Right lobe of liver (tissue), 6 donors: ENCODE measurements at regions not wholly inside any gene's neighbourhood (a gene's known extent, or its start where the extent isn't known, plus 50 kb on each side); places are given as distances from the start of the nearest gene placed in this dataset.
"Not testable (repeated sequence)": the region's sequence is repeated elsewhere in the genome, so short reads cannot be mapped to it uniquely, and the experiment has no call there.

Experiments used
- ATAC-seq, 4 donors: fragments of 200-7000 bp; cut with Tn5 transposase; one replicate each; pipeline ENCODE4 v1.9.1; 2020; ENCODE audit warnings: mild to moderate bottlenecking in 4 of 4, moderate library complexity in 4 of 4
- DNase-seq, 3 donors: peaks; one replicate each; pipeline ENCODE4 v3.0.0-alpha.2; 2020
- H3K27ac ChIP-seq, 3 donors: fragments of 200-600 bp; one replicate each; pipeline ENCODE4 v1.8.0; 2022
- H3K27me3 ChIP-seq, 2 donors: fragments of 200-600 bp; one replicate each; pipeline ENCODE4 v1.8.0; 2022
- H3K36me3 ChIP-seq, 4 donors: fragments of 200-600 bp; sonication (generic) in 1 of 4; one replicate each; pipeline versions ENCODE4 v1.5.1 to v1.8.0; 2017 to 2022; ENCODE audit warnings: control low read depth in 1 of 4
- H3K4me1 ChIP-seq, 4 donors: fragments of 200-600 bp; sonication (generic) in 1 of 4; one replicate each; pipeline versions ENCODE4 v1.5.1 to v1.8.0; 2017 to 2022; ENCODE audit warnings: control low read depth in 1 of 4
- H3K4me3 ChIP-seq, 3 donors: fragments of 200-600 bp; one replicate each; pipeline ENCODE4 v1.8.0; 2022
- H3K9me3 ChIP-seq, 4 donors: fragments of 200-600 bp; sonication (generic) in 1 of 4; one replicate each; pipeline versions ENCODE4 v1.5.1 to v1.8.0; 2017 to 2022; ENCODE audit warnings: control low read depth in 1 of 4
- POLR2A ChIP-seq: fragments of 450-650 bp; IDR thresholded peaks from one replicate; pipeline ENCODE4 v1.6.1; 2017; ENCODE audit warnings: antibody characterized with exemption, mild to moderate bottlenecking
- WGBS: methylation state at CpG from one replicate; pipeline ENCODE4 v1.1.6; 2018; ENCODE audit warnings: low coverage, low lambda C conversion rate; ENCODE audit not compliant: insufficient coverage; ENCODE audit errors: missing lambda C conversion rate; 5-methylcytosine and 5-hydroxymethylcytosine counted together
- intact Hi-C, 2 donors: fragments of 100-400 bp; cut with DNase I; formaldehyde crosslinking; loops; one replicate each; pipeline versions ENCODE4 v1.11.2 to v1.14.1; 2022
- TF ChIP-seq, protein P1 (sequence below), 4 donors: fragments of 200-600 bp in 3 of 4; fragments of 450-650 bp in 1 of 4; IDR thresholded peaks; one replicate each; pipeline versions ENCODE4 v1.5.1 to v1.8.0; 2016 to 2022; ENCODE audit warnings: antibody characterized with exemption in 4 of 4, mild to moderate bottlenecking in 2 of 4
- donor health status: DM: no; HTN: yes; CAD: no.
- donor health status: DM: no; HTN: no; CAD: no.
- donor health status: DM: no; HTN: no; CAD: no.
- donor health status: DM: no; HTN: yes; CAD: no.
- donor health status: DM: no; HTN: yes; CAD: no.

DNA sequence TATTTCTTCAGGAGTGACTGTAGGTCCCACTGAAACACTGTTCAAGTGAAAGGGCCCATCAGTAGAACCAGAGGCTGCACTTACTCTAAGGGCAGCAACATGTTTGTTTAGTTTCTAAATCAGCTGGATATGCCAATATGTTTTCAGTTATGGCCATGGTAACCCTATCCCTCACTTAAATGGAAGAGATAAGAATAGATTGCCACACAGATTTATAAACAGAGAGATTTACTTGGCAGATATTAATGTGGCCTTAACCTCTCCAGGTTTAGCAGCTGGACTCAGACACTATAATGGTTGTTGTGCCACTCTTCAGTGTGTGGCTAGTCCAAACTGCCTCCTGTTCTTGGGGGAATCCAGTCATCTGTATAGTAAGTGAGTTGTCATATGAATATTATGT, 354.1 kb downstream of the TEX13C start:
- H3K4me1 ChIP-seq = no peaks in the 10 kb centered on the region
- H3K9me3 ChIP-seq = no peaks in the 10 kb centered on the region
- intact Hi-C loops = no loop called here
- no peak overlapping the region for H3K4me3 ChIP-seq
- DNase-seq (no peak), ATAC-seq (peak; percentile 85 to 99 (median 94))
- no peak overlapping the region for H3K27ac ChIP-seq
- no peaks in the 10 kb centered on the region for H3K36me3 ChIP-seq
- H3K27me3 ChIP-seq = no peaks in the 10 kb centered on the region
- no peak for TF ChIP-seq POLR2A
- TF ChIP-seq, protein P1, sequence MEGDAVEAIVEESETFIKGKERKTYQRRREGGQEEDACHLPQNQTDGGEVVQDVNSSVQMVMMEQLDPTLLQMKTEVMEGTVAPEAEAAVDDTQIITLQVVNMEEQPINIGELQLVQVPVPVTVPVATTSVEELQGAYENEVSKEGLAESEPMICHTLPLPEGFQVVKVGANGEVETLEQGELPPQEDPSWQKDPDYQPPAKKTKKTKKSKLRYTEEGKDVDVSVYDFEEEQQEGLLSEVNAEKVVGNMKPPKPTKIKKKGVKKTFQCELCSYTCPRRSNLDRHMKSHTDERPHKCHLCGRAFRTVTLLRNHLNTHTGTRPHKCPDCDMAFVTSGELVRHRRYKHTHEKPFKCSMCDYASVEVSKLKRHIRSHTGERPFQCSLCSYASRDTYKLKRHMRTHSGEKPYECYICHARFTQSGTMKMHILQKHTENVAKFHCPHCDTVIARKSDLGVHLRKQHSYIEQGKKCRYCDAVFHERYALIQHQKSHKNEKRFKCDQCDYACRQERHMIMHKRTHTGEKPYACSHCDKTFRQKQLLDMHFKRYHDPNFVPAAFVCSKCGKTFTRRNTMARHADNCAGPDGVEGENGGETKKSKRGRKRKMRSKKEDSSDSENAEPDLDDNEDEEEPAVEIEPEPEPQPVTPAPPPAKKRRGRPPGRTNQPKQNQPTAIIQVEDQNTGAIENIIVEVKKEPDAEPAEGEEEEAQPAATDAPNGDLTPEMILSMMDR (IDR thresholded peaks at IDR 0.05) = no peak

DNA sequence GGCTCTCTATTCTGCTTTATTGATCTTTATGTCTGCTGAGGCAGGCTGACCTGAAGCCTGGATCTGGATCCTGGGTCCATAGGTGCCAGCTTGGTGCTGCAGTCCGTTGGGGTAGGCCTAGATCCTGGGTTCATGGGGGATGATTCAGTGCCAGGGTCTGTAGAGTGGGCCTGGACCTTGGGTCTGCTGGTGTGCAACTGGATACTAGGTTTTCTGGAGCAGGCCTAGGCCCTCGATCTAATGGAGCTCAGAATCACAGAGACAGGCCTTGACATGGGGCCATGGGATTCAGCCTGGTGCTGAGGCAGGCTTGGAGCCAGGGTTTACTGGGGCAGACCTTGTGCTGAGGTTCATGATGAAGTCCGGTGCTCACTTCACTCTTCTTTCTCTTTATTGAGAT, 358.6 kb downstream of the TEX13C start:
- H3K4me1 ChIP-seq = no peaks in the 10 kb centered on the region
- DNase-seq (no peak), ATAC-seq (no peak)
- H3K9me3 ChIP-seq = no peaks in the 10 kb centered on the region
- no peaks in the 10 kb centered on the region for H3K36me3 ChIP-seq
- H3K4me3 ChIP-seq = no peak overlapping the region
- H3K27ac ChIP-seq = no peak overlapping the region
- WGBS = 44% methylated on average over 2 of the region's 3 CpGs
- no peaks in the 10 kb centered on the region for H3K27me3 ChIP-seq
- no peak for TF ChIP-seq POLR2A
- TF ChIP-seq, protein P1 (IDR thresholded peaks at IDR 0.05) = no peak
- intact Hi-C loops = no loop called here

DNA sequence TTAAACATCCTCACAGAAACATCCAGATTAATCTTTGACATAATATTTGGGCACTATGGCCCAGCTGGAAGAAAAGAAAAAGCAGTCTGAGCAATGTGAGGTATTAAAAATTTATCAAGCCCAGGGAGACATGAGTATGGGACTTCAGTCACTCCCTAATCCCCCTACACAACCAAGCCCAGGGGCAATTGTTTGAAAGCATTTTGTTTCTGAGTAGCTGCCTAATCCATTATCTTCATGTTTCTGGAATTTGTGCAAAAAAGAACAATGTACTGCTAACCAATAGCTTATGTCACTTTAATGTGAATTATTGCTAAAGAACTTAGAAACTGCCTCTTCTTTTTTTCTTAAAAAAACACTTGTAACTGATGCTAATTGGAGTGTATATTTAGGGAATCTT, 360.7 kb downstream of the TEX13C start:
- no peak for TF ChIP-seq POLR2A
- TF ChIP-seq, protein P1 (IDR thresholded peaks at IDR 0.05) = no peak
- Histone ChIP-seq H3K36me3 (no peaks in the 10 kb centered on the region), H3K9me3 (no peaks in the 10 kb centered on the region), H3K4me3 (no peak overlapping the region), H3K4me1 (no peaks in the 10 kb centered on the region), H3K27ac (no peak overlapping the region), H3K27me3 (no peaks in the 10 kb centered on the region)
- DNase-seq (no peak), ATAC-seq (no peak)
- intact Hi-C loops = no loop called here

DNA sequence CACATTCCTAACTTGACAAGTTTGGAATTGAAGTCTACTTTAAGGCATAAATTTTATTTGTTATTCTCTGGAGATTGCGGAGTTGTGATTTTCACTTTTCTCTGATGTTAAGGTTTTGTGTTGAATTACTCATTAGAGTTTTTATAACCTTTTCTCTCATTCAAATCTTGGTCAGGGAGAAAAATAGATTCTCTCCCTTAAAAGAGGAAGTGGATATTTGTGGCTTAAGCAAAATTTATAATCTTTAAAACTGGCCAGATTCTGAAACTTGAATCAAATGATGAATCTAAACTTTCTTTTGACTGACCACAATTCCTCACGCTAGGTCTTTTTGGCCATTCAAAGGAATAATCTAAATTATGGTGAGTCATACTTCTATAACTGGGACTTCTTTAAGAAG, 361.4 kb downstream of the TEX13C start:
- ATAC-seq = no peak
- H3K36me3 ChIP-seq = no peaks in the 10 kb centered on the region
- intact Hi-C loops = no loop called here

DNA sequence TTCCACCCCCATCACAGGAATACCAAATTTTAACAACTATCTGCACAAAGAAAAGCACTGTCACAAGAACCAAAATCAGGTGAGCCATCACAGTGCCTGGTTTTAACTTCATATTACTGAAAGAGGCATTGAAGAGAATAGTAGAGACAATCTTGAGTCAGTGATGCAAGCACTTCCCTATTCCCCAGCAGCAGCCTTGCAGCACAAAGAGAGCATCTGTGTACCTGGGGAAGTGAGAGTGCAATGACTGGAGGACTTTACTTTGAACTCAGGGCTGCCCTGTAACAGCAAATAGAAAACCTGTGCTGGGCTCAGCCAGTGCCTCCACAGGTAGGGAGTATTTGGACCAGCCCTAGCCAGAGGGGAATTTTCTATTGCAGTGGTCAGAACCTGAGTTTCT, 361.8 kb downstream of the TEX13C start:
- H3K27me3 ChIP-seq = no peaks in the 10 kb centered on the region
- ATAC-seq (no peak), DNase-seq (no peak)
- intact Hi-C loops = no loop called here
- H3K4me3 ChIP-seq = no peak overlapping the region
- no peaks in the 10 kb centered on the region for H3K36me3 ChIP-seq
- no peaks in the 10 kb centered on the region for H3K9me3 ChIP-seq
- no peak overlapping the region for H3K27ac ChIP-seq
- H3K4me1 ChIP-seq = no peaks in the 10 kb centered on the region
- TF ChIP-seq, protein P1 (IDR thresholded peaks at IDR 0.05) = no peak
- no peak for TF ChIP-seq POLR2A

More for the DNA sequence above, 361.4 kb downstream of the TEX13C start:
- H3K27ac ChIP-seq = no peak overlapping the region
- no peaks in the 10 kb centered on the region for H3K4me1 ChIP-seq
- no peak overlapping the region for H3K4me3 ChIP-seq
- no peaks in the 10 kb centered on the region for H3K27me3 ChIP-seq
- no peaks in the 10 kb centered on the region for H3K9me3 ChIP-seq
- WGBS = 76% methylated on average over 2 of the region's 2 CpGs
- DNase-seq = no peak
- TF ChIP-seq, protein P1 (IDR thresholded peaks at IDR 0.05) = no peak
- no peak for TF ChIP-seq POLR2A

DNA sequence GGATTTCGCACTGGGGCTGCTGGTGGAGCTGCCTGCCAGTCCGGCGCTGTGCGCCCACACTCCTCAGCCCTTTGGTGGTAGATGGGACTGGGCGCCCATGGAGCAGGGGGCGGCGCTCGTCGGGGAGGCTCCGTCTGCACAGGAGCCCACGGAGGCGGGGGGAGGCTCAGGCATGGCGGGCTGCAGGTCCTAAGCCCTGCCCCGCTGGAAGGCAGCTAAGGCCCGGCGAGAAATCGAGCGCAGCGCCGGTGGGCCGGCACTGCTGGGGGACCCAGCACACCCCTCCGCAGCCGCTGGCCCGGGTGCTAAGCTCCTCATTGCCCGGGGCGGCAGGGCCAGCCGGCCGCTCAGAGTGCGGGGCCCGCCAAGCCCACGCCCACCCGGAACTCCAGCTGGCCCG, 370.9 kb downstream of the TEX13C start:
- H3K27ac ChIP-seq, H3K4me1 ChIP-seq, ATAC-seq, H3K9me3 ChIP-seq, intact Hi-C loops, H3K4me3 ChIP-seq, H3K36me3 ChIP-seq, DNase-seq, H3K27me3 ChIP-seq: not testable (repeated sequence)
- WGBS = no CpG with 5 or more reads among the region's 33 CpGs
